Heart left ventricle (tissue), 13 donors: ENCODE measurements at regions not wholly inside any gene's neighbourhood (a gene's known extent, or its start where the extent isn't known, plus 50 kb on each side); places are given as distances from the start of the nearest gene placed in this dataset.

ENCODE experiments used
- CTCF ChIP-seq, 12 donors: fragments of 200-600 bp; sonication (generic) in 4 of 12; IDR thresholded peaks; one replicate each; pipeline versions ENCODE4 v1.5.0 to v1.8.0; 2018 to 2022; ENCODE audit warnings: antibody characterized with exemption in 12 of 12, mild to moderate bottlenecking in 5 of 12
- POLR2A ChIP-seq, 2 donors: fragments of 450-650 bp; IDR thresholded peaks; one replicate each; pipeline ENCODE4 v1.6.1; 2017; ENCODE audit warnings: antibody characterized with exemption in 2 of 2, mild to moderate bottlenecking in 2 of 2, moderate library complexity in 2 of 2
- donor health status: ischemic (EF 13 %, LVEDD 7.1; RV severe dilation, severe dysfunction).
- donor health status: DM: no; HTN: yes; CAD: no.
- donor health status: DM: no; HTN: no; CAD: no.
- donor health status: ischemic (EF 25% LVEDD 6.9; RV normal size, moderate dysfunction).
- donor health status: ischemic (EF 25% LVEDD 5.7; RV mildly dilated, moderate dysfunction).
- donor health status: ischemic (EF 35%, LVEDD 5.7; RV mildly dilated, moderate dysfunction).
- donor health status: nonischemic (EF 11% LVEDD 7.7; RV severe dilation, severe dysfunction).
- donor health status: DM: yes; HTN: yes; CAD: no.
- donor health status: PGD.
- donor health status: ischemic (EF 29% LVEDD 5.4; RV normal size, mild dysfunction).
- donor health status: nonischemic (EF 23%, LVEDD 6.1; RV moderate dilation, normal function).

GRCh38 chr12:62045211-62045610 is 215.0 kb upstream of the USP15 start:
- TF ChIP-seq POLR2A (IDR thresholded peaks at IDR 0.05) = no peak
- no peak for TF ChIP-seq CTCF (IDR thresholded peaks at IDR 0.05)
